Pancreas (tissue), 10 donors: ENCODE measurements at regions not wholly inside any gene's neighbourhood (a gene's known extent, or its start where the extent isn't known, plus 50 kb on each side); places are given as distances from the start of the nearest gene placed in this dataset.

Experiments
- ATAC-seq, 4 donors: fragments of 200-7000 bp; cut with Tn5 transposase; one replicate each; pipeline versions ENCODE4 v1.8.0 to v1.9.1; 2020; ENCODE audit warnings: mild to moderate bottlenecking in 4 of 4, moderate library complexity in 4 of 4
- DNase-seq, 6 donors: peaks; one replicate each; pipeline ENCODE4 v3.0.0-alpha.2; 2020
- FAIRE-seq: peaks from 2 replicates; lab custom pipeline; 2012; peaks lifted over from hg19 to GRCh38; lab: Jason Lieb, UNC
- H3K27ac ChIP-seq, 4 donors: fragments of 200-600 bp; sonication (generic); 1 replicate in 3 of 4; 2 replicates in 1 of 4; pipeline versions ENCODE4 v1.5.0 to v1.8.0; 2020
- H3K27me3 ChIP-seq, 4 donors: fragments of 200-600 bp; one replicate each; pipeline ENCODE4 v1.8.0; 2021
- H3K36me3 ChIP-seq, 3 donors: fragments of 200-600 bp; sonication (generic) in 1 of 3; one replicate each; pipeline versions ENCODE4 v1.5.0 to v1.8.0; 2020 to 2021
- H3K4me1 ChIP-seq, 3 donors: fragments of 200-600 bp; one replicate each; pipeline ENCODE4 v1.8.0; 2021
- H3K4me3 ChIP-seq, 4 donors: fragments of 200-600 bp; sonication (generic) in 2 of 4; one replicate each; pipeline versions ENCODE4 v1.5.0 to v1.8.0; 2020 to 2021
- H3K9me3 ChIP-seq, 4 donors: fragments of 200-600 bp; one replicate each; pipeline ENCODE4 v1.8.0; 2021
- WGBS, 2 donors: extraction: QIAGEN DNeasy Blood & Tissue Kit; methylation state at CpG; one replicate each; pipeline ENCODE4 v1.1.7; 2013; 5-methylcytosine and 5-hydroxymethylcytosine counted together
- intact Hi-C, 3 donors: fragments of 100-400 bp; cut with DNase I; formaldehyde crosslinking; loops; one replicate each; pipeline versions ENCODE4 v1.11.1 to v1.14.2; 2022
- TF ChIP-seq, protein P1 (sequence below), 4 donors: fragments of 200-600 bp; sonication (generic) in 3 of 4; IDR thresholded peaks; one replicate each; pipeline versions ENCODE4 v1.5.0 to v1.8.0; 2021; ENCODE audit warnings: antibody characterized with exemption in 4 of 4
- donor health status: healthy with polysubstance abuse.
- donor health status: DM: no; HTN: no; CAD: no; lungs with moderate emphysema.
- donor health status: DM: no; HTN: no; CAD: no.
- donor health status: control.
- donor health status: control.
- donor health status: Bipolar disorder and iron deficiency.
- donor health status: DM: yes; HTN: yes; CAD: no.
- donor health status: DM: no; HTN: no; CAD: no.
- donor health status: DM: no; HTN: no; CAD: no.
- donor health status: DM: yes; HTN: yes; CAD: no.

- WGBS, 2 donors, result 60 to 69% methylated on average over 15 of the region's 15 CpGs
- TF ChIP-seq, protein P1, sequence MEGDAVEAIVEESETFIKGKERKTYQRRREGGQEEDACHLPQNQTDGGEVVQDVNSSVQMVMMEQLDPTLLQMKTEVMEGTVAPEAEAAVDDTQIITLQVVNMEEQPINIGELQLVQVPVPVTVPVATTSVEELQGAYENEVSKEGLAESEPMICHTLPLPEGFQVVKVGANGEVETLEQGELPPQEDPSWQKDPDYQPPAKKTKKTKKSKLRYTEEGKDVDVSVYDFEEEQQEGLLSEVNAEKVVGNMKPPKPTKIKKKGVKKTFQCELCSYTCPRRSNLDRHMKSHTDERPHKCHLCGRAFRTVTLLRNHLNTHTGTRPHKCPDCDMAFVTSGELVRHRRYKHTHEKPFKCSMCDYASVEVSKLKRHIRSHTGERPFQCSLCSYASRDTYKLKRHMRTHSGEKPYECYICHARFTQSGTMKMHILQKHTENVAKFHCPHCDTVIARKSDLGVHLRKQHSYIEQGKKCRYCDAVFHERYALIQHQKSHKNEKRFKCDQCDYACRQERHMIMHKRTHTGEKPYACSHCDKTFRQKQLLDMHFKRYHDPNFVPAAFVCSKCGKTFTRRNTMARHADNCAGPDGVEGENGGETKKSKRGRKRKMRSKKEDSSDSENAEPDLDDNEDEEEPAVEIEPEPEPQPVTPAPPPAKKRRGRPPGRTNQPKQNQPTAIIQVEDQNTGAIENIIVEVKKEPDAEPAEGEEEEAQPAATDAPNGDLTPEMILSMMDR (IDR thresholded peaks at IDR 0.05), result no peak
- ATAC-seq, result no peak
- Histone ChIP-seq H3K4me1 (no peaks in the 10 kb centered on the region), H3K27ac (no peak overlapping the region), H3K4me3 (no peak overlapping the region), H3K36me3 (no peaks in the 10 kb centered on the region), H3K9me3 (no peaks in the 10 kb centered on the region), H3K27me3 (no peaks in the 10 kb centered on the region)
- intact Hi-C loops, result no loop called here
- DNase-seq, result no peak
- no peak for FAIRE-seq
Measured at GRCh38 chr17:65459677-65460347, 101.6 kb downstream of the AXIN2 start.

- intact Hi-C loops, result no loop called here
- Histone ChIP-seq H3K4me1 (no peaks in the 10 kb centered on the region), H3K27ac (no peak overlapping the region)
Measured at GRCh38 chr17:65457635-65458257, 103.7 kb downstream of the AXIN2 start.

GRCh38 chr17:65457183-65457582, 104.3 kb downstream of the AXIN2 start:
- H3K4me1 ChIP-seq, result no peaks in the 10 kb centered on the region
- no peaks in the 10 kb centered on the region for H3K9me3 ChIP-seq
- TF ChIP-seq, protein P1 (IDR thresholded peaks at IDR 0.05), result no peak
- no peaks in the 10 kb centered on the region for H3K27me3 ChIP-seq
- H3K27ac ChIP-seq, result no peak overlapping the region
- 55 to 61% methylated on average over 3 of the region's 3 CpGs for WGBS, 2 donors
- intact Hi-C loops, result no loop called here
- no peak for DNase-seq
- no peak for ATAC-seq
- no peak overlapping the region for H3K4me3 ChIP-seq
- H3K36me3 ChIP-seq, result no peaks in the 10 kb centered on the region
- FAIRE-seq, result no peak

More at GRCh38 chr17:65457635-65458257, 103.7 kb downstream of the AXIN2 start:
- H3K27me3 ChIP-seq, result no peaks in the 10 kb centered on the region
- ATAC-seq (no peak), DNase-seq (no peak), FAIRE-seq (no peak)
- TF ChIP-seq, protein P1 (IDR thresholded peaks at IDR 0.05), result no peak
- H3K4me3 ChIP-seq, result no peak overlapping the region
- 73 to 80% methylated on average over 11 of the region's 11 CpGs for WGBS, 2 donors
- no peaks in the 10 kb centered on the region for H3K9me3 ChIP-seq
- H3K36me3 ChIP-seq, result no peaks in the 10 kb centered on the region

DNA sequence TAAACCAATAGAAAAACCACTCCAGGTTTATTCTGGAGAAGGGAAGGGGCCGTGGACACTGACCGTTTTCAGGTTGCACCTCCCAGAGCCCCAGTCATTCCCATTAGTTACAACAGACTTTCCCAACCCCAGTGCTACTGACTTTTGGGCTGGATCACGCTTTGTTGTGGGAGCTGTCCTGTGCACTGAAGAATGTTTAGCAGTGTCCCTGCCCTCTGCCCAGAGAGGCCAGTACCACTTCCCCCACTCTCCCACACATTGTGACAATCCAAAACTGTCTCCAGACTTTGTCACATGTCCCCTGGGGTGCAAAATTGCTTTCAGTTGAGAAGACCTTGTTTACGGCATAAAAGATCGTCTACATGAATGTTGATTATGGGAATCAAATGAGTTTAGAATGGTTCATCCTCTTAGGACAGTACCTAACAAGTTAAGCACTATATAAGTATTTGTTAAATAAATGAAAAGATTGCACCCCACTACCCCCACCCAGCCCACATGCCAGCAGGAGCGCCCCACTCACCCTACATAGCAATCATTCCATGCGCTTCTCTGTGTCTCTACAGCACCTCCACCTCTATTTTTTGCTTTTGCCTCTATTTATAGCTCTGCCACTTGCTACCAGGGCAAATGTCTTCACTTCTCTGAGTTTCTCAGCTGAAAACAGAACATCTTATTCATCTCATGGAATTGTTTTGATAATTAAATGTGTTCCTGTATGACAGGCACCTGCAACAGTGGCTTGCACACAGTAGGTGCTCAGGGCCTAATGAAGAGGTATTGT, 104.9 kb downstream of the AXIN2 start:
- Histone ChIP-seq H3K9me3 (no peaks in the 10 kb centered on the region), H3K27me3 (no peaks in the 10 kb centered on the region), H3K27ac (no peak overlapping the region), H3K4me3 (no peak overlapping the region), H3K36me3 (no peaks in the 10 kb centered on the region), H3K4me1 (no peaks in the 10 kb centered on the region)
- TF ChIP-seq, protein P1 (IDR thresholded peaks at IDR 0.05), result no peak
- intact Hi-C loops, result no loop called here
- no peak for DNase-seq
- no peak for ATAC-seq
- FAIRE-seq, result no peak
- 76 to 80% methylated on average over 7 of the region's 7 CpGs for WGBS, 2 donors
